Peyer's patch (tissue), 4 donors: ENCODE measurements at regions not wholly inside any gene's neighbourhood (a gene's known extent, or its start where the extent isn't known, plus 50 kb on each side); places are given as distances from the start of the nearest gene placed in this dataset.

Experiments
- CTCF ChIP-seq, 6 experiments: fragments of 450-650 bp in 4 of 6; fragments of 200-600 bp in 2 of 6; sonication (generic) in 1 of 6; IDR thresholded peaks; one replicate each; pipeline ENCODE4 v1.5.1; 2017 to 2019; ENCODE audit warnings: antibody characterized with exemption in 6 of 6, mild to moderate bottlenecking in 3 of 6, moderate library complexity in 1 of 6
- POLR2A ChIP-seq, 2 donors: fragments of 450-650 bp; IDR thresholded peaks; one replicate each; pipeline ENCODE4 v1.5.1; 2017; ENCODE audit warnings: antibody characterized with exemption in 2 of 2, mild to moderate bottlenecking in 2 of 2, moderate library complexity in 2 of 2

GRCh38 chr6:9702914-9703313 is 712.0 kb downstream of the TFAP2A start:
- TF ChIP-seq CTCF (IDR thresholded peaks at IDR 0.05) (no peak), POLR2A (IDR thresholded peaks at IDR 0.05) (no peak)
